Renal cortex interstitium (tissue), 11 donors: ENCODE measurements at regions not wholly inside any gene's neighbourhood (a gene's known extent, or its start where the extent isn't known, plus 50 kb on each side); places are given as distances from the start of the nearest gene placed in this dataset.

Source experiments
- DNase-seq, 11 donors: peaks; one replicate each; pipeline ENCODE4 v3.0.0-alpha.2; 2013; ENCODE audit warnings: low read depth in 9 of 11, low spot score in 4 of 11; ENCODE audit errors: extremely low read depth in 1 of 11

DNA sequence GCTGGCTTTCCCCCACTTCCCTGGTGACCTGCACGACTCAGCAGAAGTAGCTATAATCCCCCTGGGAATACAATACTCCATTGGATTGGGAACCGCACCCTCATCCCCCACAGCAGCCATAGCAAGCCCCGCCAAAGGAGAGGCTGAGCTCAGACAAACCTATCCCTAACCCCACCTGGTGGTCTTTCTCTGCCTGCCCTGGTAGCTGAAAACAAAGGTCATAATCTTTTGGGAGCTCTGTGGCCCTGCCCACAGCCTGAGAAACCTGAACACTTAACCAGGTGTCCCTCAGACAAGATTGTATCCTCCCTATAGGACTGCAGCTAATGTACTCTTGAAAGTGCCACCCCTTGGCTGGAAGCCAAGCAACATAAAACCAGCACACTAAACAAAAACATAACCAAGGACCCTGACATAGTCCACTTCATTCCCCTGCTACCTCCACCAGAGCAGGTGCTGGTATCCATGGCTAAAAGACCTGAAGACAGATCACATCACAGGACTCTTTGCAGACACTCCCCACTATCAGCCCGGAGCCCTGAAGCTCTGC, 71.6 kb upstream of the RUNX1 start:
- peak in 2 of 11 donors; percentile 20 to 30 for DNase-seq

DNA sequence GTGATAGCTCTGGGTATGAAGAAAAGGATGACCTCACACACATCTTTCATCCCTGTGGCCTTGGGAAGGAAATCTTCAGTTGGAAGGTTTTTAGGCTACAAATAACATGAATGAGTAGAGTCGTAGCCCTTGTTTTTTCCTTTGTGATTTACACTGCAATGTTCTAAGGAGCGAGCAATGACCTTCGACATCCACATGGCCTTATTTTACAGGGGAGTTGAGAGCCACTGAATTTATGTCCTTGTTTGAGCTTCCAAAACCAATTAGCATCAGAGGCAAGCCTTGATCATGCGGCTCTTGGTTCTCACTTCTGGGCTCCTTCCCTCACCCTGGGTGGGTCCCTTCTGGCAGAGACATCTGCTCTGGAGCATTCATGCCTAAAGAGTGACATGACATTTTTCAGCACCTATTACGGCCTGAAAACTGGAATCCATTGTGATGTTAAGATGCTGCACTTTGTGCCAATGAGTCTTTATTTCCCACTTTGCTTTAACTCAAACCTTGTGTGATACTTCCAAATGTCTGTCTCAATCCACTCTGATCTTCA, 70.5 kb upstream of the RUNX1 start:
- DNase-seq = peak in 4 of 11 donors; percentile 20 to 37 (median 30)

GRCh38 chr21:35116777-35117176, 67.7 kb upstream of the RUNX1 start:
- no peak for DNase-seq

GRCh38 chr21:35113064-35113463, 64.0 kb upstream of the RUNX1 start:
- DNase-seq = no peak

- DNase-seq = no peak
Observed at GRCh38 chr21:35111321-35111930, 62.3 kb upstream of the RUNX1 start.

- no peak for DNase-seq
Observed at GRCh38 chr21:35108887-35109286, 59.8 kb upstream of the RUNX1 start.

DNA sequence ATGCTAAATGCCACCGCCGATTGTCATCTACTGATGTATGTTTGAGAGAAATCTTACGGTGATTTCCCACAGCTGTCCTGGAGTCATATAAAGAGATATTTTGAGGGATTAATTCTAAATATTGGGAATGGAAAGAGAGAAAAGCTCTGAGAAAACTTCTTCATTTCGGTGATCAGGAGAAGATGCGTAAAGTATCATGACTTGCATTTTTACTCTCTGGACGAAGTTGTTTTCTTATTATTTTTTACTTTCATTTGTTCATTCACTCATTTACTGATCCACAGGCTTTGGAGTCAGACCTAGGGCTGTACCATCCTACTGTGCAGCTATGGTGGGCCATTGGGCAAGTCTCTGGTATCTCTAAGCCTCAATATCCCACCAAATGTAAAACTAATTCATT, 58.4 kb upstream of the RUNX1 start:
- no peak for DNase-seq

DNA sequence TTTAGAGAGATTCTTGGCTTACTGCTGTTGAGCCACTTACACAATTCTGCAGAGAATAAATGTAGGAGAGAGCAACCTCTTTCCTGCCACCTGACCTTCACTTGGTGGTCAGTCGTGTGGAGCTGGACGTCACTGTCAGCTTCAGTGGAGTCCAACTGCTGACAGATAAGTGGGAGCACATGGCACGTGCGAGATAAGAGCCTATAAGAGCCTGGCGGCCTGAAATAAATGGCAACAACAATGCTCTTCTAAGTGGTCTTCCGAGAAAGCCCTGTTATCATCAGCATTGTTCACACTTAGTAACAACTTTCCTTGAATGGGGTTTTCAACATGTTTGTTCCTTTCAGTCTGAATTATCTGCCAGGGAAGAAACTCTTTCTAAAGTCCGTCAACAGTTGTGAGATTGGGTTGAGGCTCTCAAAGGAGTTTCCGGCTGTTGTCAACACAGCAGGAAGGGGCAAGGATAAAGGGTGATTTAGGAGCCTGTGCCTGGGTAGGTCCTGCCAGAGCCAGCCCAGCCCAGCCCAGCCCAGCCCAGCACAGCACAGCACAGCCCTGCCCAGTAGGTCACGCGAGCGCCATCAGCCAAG, 57.2 kb upstream of the RUNX1 start:
- DNase-seq = no peak

DNA sequence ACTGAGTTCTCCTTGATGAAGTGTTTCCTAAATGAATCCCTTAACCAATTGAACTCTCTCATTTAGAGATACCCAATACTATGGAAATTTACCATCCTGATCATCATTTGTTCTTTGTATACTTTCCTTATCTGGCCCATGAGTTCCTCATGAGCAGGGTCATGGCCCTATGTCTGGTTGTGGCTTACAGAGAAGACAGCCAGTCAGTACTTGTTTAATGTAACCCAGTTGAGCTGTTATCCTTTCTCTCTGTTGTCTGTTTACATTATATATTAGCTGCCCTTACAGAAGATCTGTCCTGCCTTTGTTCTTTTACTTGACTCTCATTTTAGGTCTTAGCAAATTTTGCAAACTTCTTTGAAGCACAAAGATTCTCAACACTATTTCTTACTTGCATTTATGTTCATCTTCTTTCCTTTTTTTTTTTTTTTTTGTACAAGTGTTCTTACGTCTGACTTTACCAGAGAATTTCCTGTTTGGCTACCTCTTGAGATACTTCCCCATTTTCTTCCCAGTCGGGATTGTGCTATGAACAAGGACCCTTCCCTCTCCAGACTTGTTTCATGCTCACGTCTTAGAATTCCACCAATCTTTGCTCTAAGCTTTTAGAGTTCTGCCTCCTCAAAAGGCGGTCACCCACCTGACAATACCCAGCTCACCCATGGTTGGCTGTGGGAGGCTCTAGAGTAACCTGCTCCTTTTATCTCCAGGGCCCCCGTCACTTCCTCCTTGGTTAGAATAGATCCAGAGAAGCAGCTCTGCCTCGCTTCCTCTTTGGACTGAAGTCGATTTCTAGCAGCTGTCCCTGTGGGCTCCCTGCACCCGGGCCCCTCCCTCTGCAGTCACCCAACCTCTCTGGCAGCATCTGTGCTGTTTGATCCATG, 53.6 kb upstream of the RUNX1 start:
- DNase-seq = no peak

DNA sequence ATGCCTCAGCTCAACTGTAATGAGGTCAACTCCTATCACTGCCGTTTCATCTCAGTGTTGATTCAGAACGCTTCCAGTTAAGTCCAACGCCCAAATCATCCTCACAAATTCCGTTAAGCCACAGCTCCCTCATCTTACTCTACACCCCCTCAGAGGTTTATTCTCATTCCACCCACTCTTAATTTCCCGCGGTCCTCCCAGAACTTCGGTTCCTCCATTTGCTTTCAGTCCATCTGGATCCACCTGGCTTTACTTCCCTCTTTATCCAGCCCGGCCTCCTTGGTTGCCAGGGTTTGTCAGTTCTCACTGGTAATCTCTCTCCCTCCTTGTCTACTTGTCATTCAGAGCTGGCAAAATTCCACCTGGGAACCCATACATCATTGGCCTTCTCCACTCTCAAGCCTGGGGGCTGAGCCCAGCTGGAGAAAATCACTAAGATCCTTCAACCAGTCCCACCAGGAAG, 51.3 kb upstream of the RUNX1 start:
- DNase-seq = no peak

GRCh38 chr21:35099310-35099709, 50.2 kb upstream of the RUNX1 start:
- no peak for DNase-seq
